Stomach (tissue), 4 donors: ENCODE measurements at regions not wholly inside any gene's neighbourhood (a gene's known extent, or its start where the extent isn't known, plus 50 kb on each side); places are given as distances from the start of the nearest gene placed in this dataset.

Source experiments
- EP300 ChIP-seq: sonication (generic); formaldehyde crosslinking; IDR thresholded peaks from one replicate; pipeline ENCODE4 v1.6.1; 2017; ENCODE audit warnings: antibody characterized with exemption
- POLR2A ChIP-seq, 4 donors: fragments of 450-650 bp; IDR thresholded peaks; one replicate each; pipeline ENCODE4 v1.6.1; 2016; ENCODE audit warnings: antibody characterized with exemption in 4 of 4, control low read depth in 2 of 4, mild to moderate bottlenecking in 1 of 4, moderate library complexity in 1 of 4
- TF ChIP-seq, protein P1 (sequence below), 7 experiments: fragments of 450-650 bp in 4 of 7; fragments of 200-600 bp in 3 of 7; sonication (generic) in 3 of 7; IDR thresholded peaks; one replicate each; pipeline ENCODE4 v1.5.1; 2016 to 2019; ENCODE audit warnings: antibody characterized with exemption in 7 of 7, control low read depth in 2 of 7, mild to moderate bottlenecking in 1 of 7

DNA sequence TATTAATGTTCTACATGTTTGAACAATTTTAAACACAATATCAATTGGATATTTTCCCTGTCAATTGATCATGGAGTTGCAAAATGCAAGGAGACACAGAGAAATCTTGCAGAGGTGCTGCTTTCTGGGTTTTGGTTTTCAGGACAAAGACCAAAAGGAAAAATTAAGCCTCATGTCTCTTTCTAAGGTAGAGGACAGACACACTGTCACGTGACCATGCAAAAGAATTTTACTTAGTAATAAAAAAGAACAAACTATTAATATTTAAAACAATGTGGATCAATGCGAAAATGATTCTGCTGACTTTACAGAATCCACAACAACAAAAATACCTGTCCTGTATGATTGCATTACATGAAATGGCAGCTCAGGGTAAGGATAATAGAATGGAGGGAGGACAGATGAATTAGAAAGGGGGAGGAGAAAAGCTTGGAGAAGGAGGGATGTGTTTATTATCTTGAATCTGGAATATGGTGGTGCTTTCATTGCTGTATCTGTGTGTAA lies 493.7 kb upstream of the NUPR2 start:
- TF ChIP-seq EP300 (no peak), POLR2A (IDR thresholded peaks at IDR 0.05) (no peak)
- TF ChIP-seq, protein P1, sequence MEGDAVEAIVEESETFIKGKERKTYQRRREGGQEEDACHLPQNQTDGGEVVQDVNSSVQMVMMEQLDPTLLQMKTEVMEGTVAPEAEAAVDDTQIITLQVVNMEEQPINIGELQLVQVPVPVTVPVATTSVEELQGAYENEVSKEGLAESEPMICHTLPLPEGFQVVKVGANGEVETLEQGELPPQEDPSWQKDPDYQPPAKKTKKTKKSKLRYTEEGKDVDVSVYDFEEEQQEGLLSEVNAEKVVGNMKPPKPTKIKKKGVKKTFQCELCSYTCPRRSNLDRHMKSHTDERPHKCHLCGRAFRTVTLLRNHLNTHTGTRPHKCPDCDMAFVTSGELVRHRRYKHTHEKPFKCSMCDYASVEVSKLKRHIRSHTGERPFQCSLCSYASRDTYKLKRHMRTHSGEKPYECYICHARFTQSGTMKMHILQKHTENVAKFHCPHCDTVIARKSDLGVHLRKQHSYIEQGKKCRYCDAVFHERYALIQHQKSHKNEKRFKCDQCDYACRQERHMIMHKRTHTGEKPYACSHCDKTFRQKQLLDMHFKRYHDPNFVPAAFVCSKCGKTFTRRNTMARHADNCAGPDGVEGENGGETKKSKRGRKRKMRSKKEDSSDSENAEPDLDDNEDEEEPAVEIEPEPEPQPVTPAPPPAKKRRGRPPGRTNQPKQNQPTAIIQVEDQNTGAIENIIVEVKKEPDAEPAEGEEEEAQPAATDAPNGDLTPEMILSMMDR (IDR thresholded peaks at IDR 0.05) = no peak
